Right lobe of liver (tissue), 6 donors: ENCODE measurements at regions not wholly inside any gene's neighbourhood (a gene's known extent, or its start where the extent isn't known, plus 50 kb on each side); places are given as distances from the start of the nearest gene placed in this dataset.
"Not testable (repeated sequence)": the region's sequence is repeated elsewhere in the genome, so short reads cannot be mapped to it uniquely, and the experiment has no call there.

Experiments
- ATAC-seq, 4 donors: fragments of 200-7000 bp; cut with Tn5 transposase; one replicate each; pipeline ENCODE4 v1.9.1; 2020; ENCODE audit warnings: mild to moderate bottlenecking in 4 of 4, moderate library complexity in 4 of 4
- DNase-seq, 3 donors: peaks; one replicate each; pipeline ENCODE4 v3.0.0-alpha.2; 2020
- H3K27ac ChIP-seq, 3 donors: fragments of 200-600 bp; one replicate each; pipeline ENCODE4 v1.8.0; 2022
- H3K27me3 ChIP-seq, 2 donors: fragments of 200-600 bp; one replicate each; pipeline ENCODE4 v1.8.0; 2022
- H3K36me3 ChIP-seq, 4 donors: fragments of 200-600 bp; sonication (generic) in 1 of 4; one replicate each; pipeline versions ENCODE4 v1.5.1 to v1.8.0; 2017 to 2022; ENCODE audit warnings: control low read depth in 1 of 4
- H3K4me1 ChIP-seq, 4 donors: fragments of 200-600 bp; sonication (generic) in 1 of 4; one replicate each; pipeline versions ENCODE4 v1.5.1 to v1.8.0; 2017 to 2022; ENCODE audit warnings: control low read depth in 1 of 4
- H3K4me3 ChIP-seq, 3 donors: fragments of 200-600 bp; one replicate each; pipeline ENCODE4 v1.8.0; 2022
- H3K9me3 ChIP-seq, 4 donors: fragments of 200-600 bp; sonication (generic) in 1 of 4; one replicate each; pipeline versions ENCODE4 v1.5.1 to v1.8.0; 2017 to 2022; ENCODE audit warnings: control low read depth in 1 of 4
- POLR2A ChIP-seq: fragments of 450-650 bp; IDR thresholded peaks from one replicate; pipeline ENCODE4 v1.6.1; 2017; ENCODE audit warnings: antibody characterized with exemption, mild to moderate bottlenecking
- WGBS: methylation state at CpG from one replicate; pipeline ENCODE4 v1.1.6; 2018; ENCODE audit warnings: low coverage, low lambda C conversion rate; ENCODE audit not compliant: insufficient coverage; ENCODE audit errors: missing lambda C conversion rate; 5-methylcytosine and 5-hydroxymethylcytosine counted together
- intact Hi-C, 2 donors: fragments of 100-400 bp; cut with DNase I; formaldehyde crosslinking; loops; one replicate each; pipeline versions ENCODE4 v1.11.2 to v1.14.1; 2022
- TF ChIP-seq, protein P1 (sequence below), 4 donors: fragments of 200-600 bp in 3 of 4; fragments of 450-650 bp in 1 of 4; IDR thresholded peaks; one replicate each; pipeline versions ENCODE4 v1.5.1 to v1.8.0; 2016 to 2022; ENCODE audit warnings: antibody characterized with exemption in 4 of 4, mild to moderate bottlenecking in 2 of 4
- donor health status: DM: no; HTN: yes; CAD: no.
- donor health status: DM: no; HTN: no; CAD: no.
- donor health status: DM: no; HTN: no; CAD: no.
- donor health status: DM: no; HTN: yes; CAD: no.
- donor health status: DM: no; HTN: yes; CAD: no.

DNA sequence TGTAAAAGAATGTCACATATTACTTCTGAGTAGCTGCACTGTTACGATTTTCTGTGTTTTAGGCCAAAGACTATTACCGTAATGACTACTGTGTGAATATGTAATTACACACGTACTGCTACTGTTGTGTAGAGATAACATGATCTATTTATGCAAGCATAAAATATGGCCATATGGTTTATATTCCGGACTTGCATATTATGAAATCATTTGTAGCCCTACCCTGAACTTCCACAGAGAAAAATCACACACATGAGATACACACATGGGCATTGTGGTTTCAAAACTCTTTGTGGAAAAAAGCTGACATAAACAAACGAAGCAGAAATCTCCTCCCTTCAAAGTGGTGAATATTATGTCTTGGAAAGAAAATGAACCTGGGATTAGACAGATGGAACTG lies 373.0 kb upstream of the ADAMTS5 start:
- Histone ChIP-seq H3K4me1 (no peaks in the 10 kb centered on the region), H3K27me3 (no peaks in the 10 kb centered on the region), H3K27ac (no peak overlapping the region), H3K9me3 (no peaks in the 10 kb centered on the region), H3K4me3 (no peak overlapping the region), H3K36me3 (no peaks in the 10 kb centered on the region)
- intact Hi-C loops: no loop called here
- WGBS: 55% methylated on average over 5 of the region's 5 CpGs
- no peak for DNase-seq
- TF ChIP-seq POLR2A: no peak
- TF ChIP-seq, protein P1, sequence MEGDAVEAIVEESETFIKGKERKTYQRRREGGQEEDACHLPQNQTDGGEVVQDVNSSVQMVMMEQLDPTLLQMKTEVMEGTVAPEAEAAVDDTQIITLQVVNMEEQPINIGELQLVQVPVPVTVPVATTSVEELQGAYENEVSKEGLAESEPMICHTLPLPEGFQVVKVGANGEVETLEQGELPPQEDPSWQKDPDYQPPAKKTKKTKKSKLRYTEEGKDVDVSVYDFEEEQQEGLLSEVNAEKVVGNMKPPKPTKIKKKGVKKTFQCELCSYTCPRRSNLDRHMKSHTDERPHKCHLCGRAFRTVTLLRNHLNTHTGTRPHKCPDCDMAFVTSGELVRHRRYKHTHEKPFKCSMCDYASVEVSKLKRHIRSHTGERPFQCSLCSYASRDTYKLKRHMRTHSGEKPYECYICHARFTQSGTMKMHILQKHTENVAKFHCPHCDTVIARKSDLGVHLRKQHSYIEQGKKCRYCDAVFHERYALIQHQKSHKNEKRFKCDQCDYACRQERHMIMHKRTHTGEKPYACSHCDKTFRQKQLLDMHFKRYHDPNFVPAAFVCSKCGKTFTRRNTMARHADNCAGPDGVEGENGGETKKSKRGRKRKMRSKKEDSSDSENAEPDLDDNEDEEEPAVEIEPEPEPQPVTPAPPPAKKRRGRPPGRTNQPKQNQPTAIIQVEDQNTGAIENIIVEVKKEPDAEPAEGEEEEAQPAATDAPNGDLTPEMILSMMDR (IDR thresholded peaks at IDR 0.05): no peak
- ATAC-seq: no peak

GRCh38 chr21:27338007-27338406 lies 371.1 kb upstream of the ADAMTS5 start:
- 67% methylated on average over 5 of the region's 5 CpGs for WGBS

DNA sequence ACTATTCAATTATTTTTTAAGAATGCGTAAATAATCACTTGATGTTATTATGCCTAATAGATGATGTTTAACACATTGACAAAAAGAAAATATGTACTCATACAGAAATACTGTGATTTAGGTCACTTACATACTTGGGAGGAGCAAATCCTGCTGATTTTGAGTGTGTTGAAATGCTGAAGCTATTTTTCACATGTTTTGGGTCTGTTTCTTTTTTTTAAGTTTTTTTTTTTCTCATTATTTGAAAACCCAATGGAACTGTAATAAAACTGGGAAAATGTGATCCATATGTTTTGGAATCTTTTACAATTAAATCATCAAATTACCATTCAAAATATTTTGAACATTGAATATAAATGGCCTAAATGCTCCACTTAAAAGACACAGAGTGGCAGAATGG lies 366.2 kb upstream of the ADAMTS5 start:
- 89% methylated on average over 1 of the region's 1 CpG for WGBS
- H3K27me3 ChIP-seq: no peaks in the 10 kb centered on the region
- H3K4me3 ChIP-seq: no peak overlapping the region
- intact Hi-C loops: no loop called here
- no peaks in the 10 kb centered on the region for H3K36me3 ChIP-seq
- no peak overlapping the region for H3K27ac ChIP-seq
- ATAC-seq (no peak), DNase-seq (no peak)
- TF ChIP-seq, protein P1 (IDR thresholded peaks at IDR 0.05): no peak
- TF ChIP-seq POLR2A: no peak
- H3K9me3 ChIP-seq: no peaks in the 10 kb centered on the region
- H3K4me1 ChIP-seq: no peaks in the 10 kb centered on the region

More at GRCh38 chr21:27338007-27338406, 371.1 kb upstream of the ADAMTS5 start:
- H3K36me3 ChIP-seq, H3K27ac ChIP-seq, H3K4me3 ChIP-seq, H3K9me3 ChIP-seq, H3K4me1 ChIP-seq, H3K27me3 ChIP-seq, intact Hi-C loops, DNase-seq, ATAC-seq: not testable (repeated sequence)

DNA sequence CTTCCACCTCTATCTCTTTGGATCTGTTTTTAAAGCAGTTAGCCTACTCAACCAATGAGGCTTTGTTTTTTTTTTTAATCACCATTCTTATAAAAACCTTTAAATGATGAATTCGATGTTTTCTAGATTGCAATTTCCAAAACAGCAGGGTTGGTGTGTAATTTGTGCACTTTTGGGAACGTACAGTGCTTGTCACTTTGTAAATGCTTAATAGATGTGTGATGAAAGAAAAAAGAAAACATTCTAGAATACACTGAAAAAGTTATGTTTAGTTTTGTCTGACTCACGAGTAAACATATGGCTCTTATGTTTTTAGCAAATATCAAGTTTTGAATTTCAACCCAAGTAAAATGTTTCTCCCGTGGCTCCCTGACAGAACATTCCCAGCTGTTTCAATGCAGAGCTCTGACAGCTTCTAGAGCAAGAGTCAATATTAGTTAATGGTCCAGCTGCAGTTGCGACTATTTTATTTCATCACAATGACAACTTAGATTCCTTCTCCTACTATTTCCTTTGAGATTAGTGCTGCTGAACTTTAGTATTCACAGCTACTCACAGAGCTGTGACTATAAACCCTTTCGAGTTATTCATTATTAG lies 362.5 kb upstream of the ADAMTS5 start:
- intact Hi-C loops: no loop called here
- Histone ChIP-seq H3K27ac (no peak overlapping the region), H3K9me3 (no peaks in the 10 kb centered on the region), H3K27me3 (no peaks in the 10 kb centered on the region), H3K4me3 (no peak overlapping the region), H3K4me1 (no peaks in the 10 kb centered on the region), H3K36me3 (no peaks in the 10 kb centered on the region)
- TF ChIP-seq, protein P1 (IDR thresholded peaks at IDR 0.05): no peak
- TF ChIP-seq POLR2A: no peak
- no peak for ATAC-seq
- no peak for DNase-seq
- WGBS: 37% methylated on average over 6 of the region's 6 CpGs

DNA sequence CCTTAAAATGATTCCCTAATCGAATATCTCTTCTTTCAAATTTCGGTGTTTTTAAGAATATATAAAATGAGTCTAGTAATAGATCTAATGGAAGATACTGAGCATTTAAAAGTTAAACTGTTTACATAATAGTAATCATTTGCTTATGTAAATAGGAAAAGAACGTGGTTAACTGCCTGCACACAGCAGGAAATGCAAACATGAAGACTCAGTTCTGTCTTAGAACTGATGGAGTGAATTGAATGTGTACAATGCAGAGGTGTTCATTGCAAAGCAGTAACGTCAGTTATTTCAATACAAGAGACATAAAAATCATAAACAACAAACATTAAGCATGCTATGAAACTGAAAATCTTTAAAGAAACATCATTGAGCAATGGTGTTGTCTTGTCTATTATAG lies 359.4 kb upstream of the ADAMTS5 start:
- DNase-seq: no peak
- intact Hi-C loops: no loop called here
- WGBS: 11% methylated on average over 4 of the region's 4 CpGs

More for the DNA sequence above, 359.4 kb upstream of the ADAMTS5 start:
- no peak for TF ChIP-seq POLR2A
- TF ChIP-seq, protein P1 (IDR thresholded peaks at IDR 0.05): no peak
- no peak overlapping the region for H3K4me3 ChIP-seq
- ATAC-seq: no peak
- no peaks in the 10 kb centered on the region for H3K9me3 ChIP-seq
- H3K36me3 ChIP-seq: no peaks in the 10 kb centered on the region
- no peak overlapping the region for H3K27ac ChIP-seq
- no peaks in the 10 kb centered on the region for H3K4me1 ChIP-seq
- H3K27me3 ChIP-seq: no peaks in the 10 kb centered on the region
